Hepatocyte (in vitro differentiated cells): ENCODE measurements at regions not wholly inside any gene's neighbourhood (a gene's known extent, or its start where the extent isn't known, plus 50 kb on each side); places are given as distances from the start of the nearest gene placed in this dataset.

Experiments
- DNase-seq: peaks from one replicate; pipeline ENCODE4 v3.0.0-alpha.2; 2016; ENCODE audit warnings: low spot score
- H2AFZ ChIP-seq: fragments of 200-600 bp; sonication (generic); 2 replicates; pipeline ENCODE4 v1.6.0; 2016; ENCODE audit warnings: antibody characterized with exemption, mild to moderate bottlenecking
- H3K27ac ChIP-seq: fragments of 200-600 bp; sonication (generic); 2 replicates; pipeline ENCODE4 v1.5.1; 2016; ENCODE audit warnings: mild to moderate bottlenecking
- H3K27me3 ChIP-seq: fragments of 200-600 bp; sonication (generic); 2 replicates; pipeline ENCODE4 v1.6.1; 2016
- H3K36me3 ChIP-seq: fragments of 200-600 bp; sonication (generic); replicated peaks from 2 replicates; pipeline ENCODE4 v1.5.1; 2016; ENCODE audit warnings: low read depth; ENCODE audit not compliant: insufficient read depth
- H3K4me1 ChIP-seq: fragments of 200-600 bp; sonication (generic); 2 replicates; pipeline ENCODE4 v1.5.1; 2016; ENCODE audit warnings: mild to moderate bottlenecking, moderate library complexity; ENCODE audit not compliant: insufficient read depth
- H3K4me2 ChIP-seq: fragments of 200-600 bp; sonication (generic); 2 replicates; pipeline ENCODE4 v1.6.0; 2016
- H3K4me3 ChIP-seq: fragments of 200-600 bp; sonication (generic); 2 replicates; pipeline ENCODE4 v1.5.1; 2016; ENCODE audit warnings: mild to moderate bottlenecking
- H3K79me2 ChIP-seq: fragments of 200-600 bp; sonication (generic); 2 replicates; pipeline ENCODE4 v1.6.0; 2017; ENCODE audit warnings: mild to moderate bottlenecking
- H3K9me2 ChIP-seq: fragments of 200-600 bp; sonication (generic); replicated peaks from 2 replicates; pipeline ENCODE4 v1.6.0; 2017; ENCODE audit warnings: mild to moderate bottlenecking; ENCODE audit not compliant: insufficient read depth
- H3K9me3 ChIP-seq: fragments of 200-600 bp; sonication (generic); 2 replicates; pipeline ENCODE4 v1.5.1; 2016; ENCODE audit warnings: low read depth, mild to moderate bottlenecking
- H4K20me1 ChIP-seq: fragments of 200-600 bp; sonication (generic); 2 replicates; pipeline ENCODE4 v1.6.0; 2016; ENCODE audit warnings: mild to moderate bottlenecking; ENCODE audit not compliant: insufficient read depth, poor library complexity, severe bottlenecking
- EZH2 ChIP-seq: fragments of 200-600 bp; sonication (generic); IDR thresholded peaks from 2 replicates; pipeline ENCODE4 v1.6.1; 2016; ENCODE audit warnings: antibody characterized with exemption, mild to moderate bottlenecking, borderline replicate concordance
- EZH2phosphoT487 ChIP-seq: fragments of 200-600 bp; sonication (generic); IDR thresholded peaks from one replicate; pipeline ENCODE4 v1.6.1; 2018; ENCODE audit warnings: antibody characterized with exemption, mild to moderate bottlenecking, low read depth, moderate library complexity; ENCODE audit not compliant: unreplicated experiment, severe bottlenecking
- WGBS: methylation state at CpG from one replicate; pipeline ENCODE4 v1.1.6; 2016; ENCODE audit warnings: low lambda C conversion rate; ENCODE audit errors: missing lambda C conversion rate; 5-methylcytosine and 5-hydroxymethylcytosine counted together
- TF ChIP-seq, protein P1 (sequence below): fragments of 200-600 bp; sonication (generic); IDR thresholded peaks from 2 replicates; pipeline ENCODE4 v1.5.1; 2016; ENCODE audit warnings: antibody characterized with exemption, mild to moderate bottlenecking; ENCODE audit not compliant: poor library complexity

DNA sequence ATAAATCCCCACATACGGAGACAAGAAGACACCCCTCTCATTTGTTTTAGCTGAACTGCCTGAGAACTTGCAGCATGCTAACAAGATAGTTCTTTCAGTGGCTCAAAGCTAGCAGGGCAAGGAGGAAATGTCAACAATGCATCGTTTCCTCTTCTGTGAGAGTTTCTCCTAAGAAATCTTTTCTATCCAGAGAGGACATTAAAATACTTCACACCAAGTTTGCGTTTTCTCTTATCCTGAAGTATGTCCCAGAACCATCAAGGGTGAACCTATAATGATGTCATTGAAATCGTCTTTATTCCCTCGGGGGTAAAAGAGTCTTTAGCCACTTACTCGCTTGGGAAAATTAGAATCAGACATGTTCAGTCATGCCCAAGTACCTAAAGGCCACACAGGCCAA, 541.7 kb upstream of the MDFIC2 start:
- no peak overlapping the region for H3K27ac ChIP-seq
- H3K4me2 ChIP-seq = no peak overlapping the region
- H3K79me2 ChIP-seq = no peaks in the 10 kb centered on the region
- no peak for DNase-seq
- WGBS = 50% methylated on average over 6 of the region's 6 CpGs
- H3K27me3 ChIP-seq = no peaks in the 10 kb centered on the region
- H2AFZ ChIP-seq = no peak overlapping the region
- H3K4me3 ChIP-seq = no peak overlapping the region
- peaks cover 5% of the 10 kb centered on the region for H3K4me1 ChIP-seq
- no peaks in the 10 kb centered on the region for H3K9me2 ChIP-seq
- H3K36me3 ChIP-seq = no peaks in the 10 kb centered on the region
- H3K9me3 ChIP-seq = no peaks in the 10 kb centered on the region
- H4K20me1 ChIP-seq = no peaks in the 10 kb centered on the region
- TF ChIP-seq EZH2phosphoT487 (no peak), EZH2 (no peak)
- TF ChIP-seq, protein P1, sequence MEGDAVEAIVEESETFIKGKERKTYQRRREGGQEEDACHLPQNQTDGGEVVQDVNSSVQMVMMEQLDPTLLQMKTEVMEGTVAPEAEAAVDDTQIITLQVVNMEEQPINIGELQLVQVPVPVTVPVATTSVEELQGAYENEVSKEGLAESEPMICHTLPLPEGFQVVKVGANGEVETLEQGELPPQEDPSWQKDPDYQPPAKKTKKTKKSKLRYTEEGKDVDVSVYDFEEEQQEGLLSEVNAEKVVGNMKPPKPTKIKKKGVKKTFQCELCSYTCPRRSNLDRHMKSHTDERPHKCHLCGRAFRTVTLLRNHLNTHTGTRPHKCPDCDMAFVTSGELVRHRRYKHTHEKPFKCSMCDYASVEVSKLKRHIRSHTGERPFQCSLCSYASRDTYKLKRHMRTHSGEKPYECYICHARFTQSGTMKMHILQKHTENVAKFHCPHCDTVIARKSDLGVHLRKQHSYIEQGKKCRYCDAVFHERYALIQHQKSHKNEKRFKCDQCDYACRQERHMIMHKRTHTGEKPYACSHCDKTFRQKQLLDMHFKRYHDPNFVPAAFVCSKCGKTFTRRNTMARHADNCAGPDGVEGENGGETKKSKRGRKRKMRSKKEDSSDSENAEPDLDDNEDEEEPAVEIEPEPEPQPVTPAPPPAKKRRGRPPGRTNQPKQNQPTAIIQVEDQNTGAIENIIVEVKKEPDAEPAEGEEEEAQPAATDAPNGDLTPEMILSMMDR = no peak

DNA sequence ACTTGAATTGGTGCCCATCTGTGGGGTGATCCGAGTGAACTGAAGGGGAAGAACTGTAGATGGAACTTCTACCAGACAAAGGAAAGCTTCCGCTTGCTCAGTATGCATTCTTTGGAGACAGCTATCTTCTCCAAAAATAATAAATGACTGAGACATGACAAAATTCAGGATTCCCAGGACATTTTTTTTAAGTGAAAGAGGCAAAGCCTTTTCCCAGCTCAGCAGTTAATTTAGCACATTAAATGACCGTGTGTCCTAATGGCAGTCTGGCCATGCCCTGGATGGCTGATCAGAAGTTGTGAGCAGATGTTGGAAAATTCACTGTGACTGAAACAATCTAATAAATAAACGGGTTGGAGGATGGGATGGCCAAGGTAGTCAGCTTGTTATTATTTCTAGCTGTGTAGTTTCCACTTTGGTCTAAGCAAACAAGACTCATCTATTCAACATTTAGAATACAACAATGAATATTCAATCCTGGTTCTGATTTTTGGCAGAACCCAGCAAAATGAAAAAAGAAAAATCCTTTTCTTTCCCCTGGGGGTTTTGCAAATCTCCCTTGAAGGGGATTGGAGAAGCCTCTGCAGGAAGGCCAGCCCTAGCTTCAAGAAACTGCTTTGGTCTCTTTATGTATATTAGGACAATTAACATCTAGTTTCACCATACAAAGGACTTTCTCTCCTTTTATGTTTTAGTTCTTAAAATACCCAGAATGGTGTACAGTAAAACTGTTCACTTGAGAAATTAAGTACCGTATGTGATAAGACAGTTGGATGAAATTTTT, 540.9 kb upstream of the MDFIC2 start:
- TF ChIP-seq EZH2phosphoT487 (no peak), EZH2 (no peak)
- TF ChIP-seq, protein P1 = no peak
- Histone ChIP-seq H3K27ac (no peak overlapping the region), H3K36me3 (no peaks in the 10 kb centered on the region), H3K4me2 (no peak overlapping the region), H3K9me3 (no peaks in the 10 kb centered on the region), H2AFZ (no peak overlapping the region), H3K79me2 (no peaks in the 10 kb centered on the region), H3K27me3 (no peaks in the 10 kb centered on the region), H4K20me1 (no peaks in the 10 kb centered on the region), H3K4me1 (peaks cover 5% of the 10 kb centered on the region), H3K9me2 (no peaks in the 10 kb centered on the region), H3K4me3 (no peak overlapping the region)
- no peak for DNase-seq
- 73% methylated on average over 5 of the region's 5 CpGs for WGBS

DNA sequence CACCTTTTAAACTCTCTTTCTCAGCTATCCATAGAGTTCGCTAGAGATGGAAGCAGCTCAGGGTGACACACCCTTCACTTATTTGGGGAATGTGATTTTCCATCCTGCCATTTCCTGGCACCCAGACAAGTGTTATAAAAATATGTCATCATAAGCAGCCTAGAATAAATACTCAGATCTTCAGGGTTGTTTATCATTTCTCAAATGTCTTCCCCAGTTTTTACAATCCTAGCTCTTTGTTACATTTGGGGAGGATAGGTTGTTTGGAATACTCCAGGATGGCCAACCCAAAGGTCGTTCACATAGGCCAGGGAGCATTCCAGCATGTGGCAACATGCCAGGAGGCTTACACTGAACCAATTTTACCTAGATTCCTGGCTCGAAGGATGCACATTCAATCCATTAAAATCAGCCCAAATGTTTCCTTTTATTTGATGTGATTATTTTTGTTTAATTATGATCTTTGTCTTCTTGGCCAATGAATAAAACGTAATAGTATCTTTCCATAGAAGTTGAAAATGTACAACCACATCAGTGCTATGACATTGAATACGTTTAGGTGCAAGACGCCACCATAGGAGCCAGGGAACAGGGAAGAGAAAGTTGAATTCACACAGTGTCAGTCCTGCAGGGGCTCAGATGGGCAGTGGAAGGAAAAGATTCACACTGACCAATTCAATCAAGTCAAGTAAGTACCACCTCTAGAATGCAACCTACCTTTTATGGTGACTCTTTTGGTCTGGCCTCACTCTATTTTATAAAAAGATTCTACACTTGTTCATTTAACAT, 537.7 kb upstream of the MDFIC2 start:
- Histone ChIP-seq H3K4me2 (no peak overlapping the region), H4K20me1 (no peaks in the 10 kb centered on the region), H3K4me3 (no peak overlapping the region), H3K9me2 (no peaks in the 10 kb centered on the region), H3K4me1 (peaks cover 5% of the 10 kb centered on the region), H3K27ac (peak overlapping the region; percentile 28), H3K9me3 (no peaks in the 10 kb centered on the region), H3K79me2 (no peaks in the 10 kb centered on the region), H3K27me3 (no peaks in the 10 kb centered on the region), H2AFZ (no peak overlapping the region), H3K36me3 (no peaks in the 10 kb centered on the region)
- TF ChIP-seq EZH2phosphoT487 (no peak), EZH2 (no peak)
- TF ChIP-seq, protein P1 = no peak
- WGBS = 71% methylated on average over 6 of the region's 6 CpGs
- peak; percentile 50 for DNase-seq
